Progenitor cell of endocrine pancreas (in vitro differentiated cells): ENCODE measurements at regions not wholly inside any gene's neighbourhood (a gene's known extent, or its start where the extent isn't known, plus 50 kb on each side); places are given as distances from the start of the nearest gene placed in this dataset.

Experiments used
- DNase-seq: peaks from one replicate; pipeline ENCODE4 v3.0.0; 2021; ENCODE audit warnings: low spot score; ENCODE audit not compliant: unreplicated experiment
- H3K27ac Mint-ChIP-seq: 2 replicates; pipeline ENCODE4 v1.8.0; 2021; ENCODE audit warnings: mild to moderate bottlenecking, moderate library complexity, mixed read lengths
- H3K27me3 Mint-ChIP-seq: 2 replicates; pipeline ENCODE4 v1.8.0; 2021; ENCODE audit warnings: mixed read lengths
- H3K36me3 Mint-ChIP-seq: 2 replicates; pipeline ENCODE4 v1.8.0; 2022; ENCODE audit warnings: mixed read lengths; ENCODE audit not compliant: insufficient read depth
- H3K4me1 Mint-ChIP-seq: 2 replicates; pipeline ENCODE4 v1.8.0; 2021; ENCODE audit warnings: low read depth, mixed read lengths
- H3K4me3 Mint-ChIP-seq: 2 replicates; pipeline ENCODE4 v1.8.0; 2021; ENCODE audit warnings: low read depth, mild to moderate bottlenecking, moderate library complexity, mixed read lengths
- H3K9me3 Mint-ChIP-seq: 2 replicates; pipeline ENCODE4 v1.8.0; 2021; ENCODE audit warnings: low read depth, mixed read lengths
- CTCF ChIP-seq: fragments of 200-600 bp; sonication (generic); IDR thresholded peaks from one replicate; pipeline ENCODE4 v1.5.0; 2021; ENCODE audit warnings: antibody characterized with exemption, mild to moderate bottlenecking; ENCODE audit not compliant: unreplicated experiment

- H3K27ac Mint-ChIP-seq: no peak overlapping the region
- DNase-seq: no peak
- no peaks in the 10 kb centered on the region for H3K27me3 Mint-ChIP-seq
- no peaks in the 10 kb centered on the region for H3K4me1 Mint-ChIP-seq
- H3K36me3 Mint-ChIP-seq: peaks cover 2% of the 10 kb centered on the region
- H3K9me3 Mint-ChIP-seq: peaks cover 44% of the 10 kb centered on the region
- no peak overlapping the region for H3K4me3 Mint-ChIP-seq
- no peak for TF ChIP-seq CTCF
Observed at GRCh38 chr17:27049104-27049784, 244.7 kb upstream of the WSB1 start.

- Mint-ChIP-seq H3K36me3 (peaks cover 7% of the 10 kb centered on the region), H3K27me3 (no peaks in the 10 kb centered on the region), H3K27ac (no peak overlapping the region), H3K9me3 (peaks cover 55% of the 10 kb centered on the region), H3K4me1 (no peaks in the 10 kb centered on the region), H3K4me3 (no peak overlapping the region)
- no peak for TF ChIP-seq CTCF
- no peak for DNase-seq
Observed at GRCh38 chr17:27065588-27065987, 228.3 kb upstream of the WSB1 start.

GRCh38 chr17:27066315-27066714 lies 227.6 kb upstream of the WSB1 start:
- H3K9me3 Mint-ChIP-seq: peaks cover 55% of the 10 kb centered on the region
- peaks cover 7% of the 10 kb centered on the region for H3K36me3 Mint-ChIP-seq
- no peaks in the 10 kb centered on the region for H3K4me1 Mint-ChIP-seq
- H3K27me3 Mint-ChIP-seq: no peaks in the 10 kb centered on the region
- H3K4me3 Mint-ChIP-seq: no peak overlapping the region
- no peak for DNase-seq
- TF ChIP-seq CTCF: no peak
- H3K27ac Mint-ChIP-seq: no peak overlapping the region

GRCh38 chr17:27069842-27070508 lies 223.9 kb upstream of the WSB1 start:
- no peak for TF ChIP-seq CTCF
- no peak for DNase-seq
- Mint-ChIP-seq H3K4me1 (no peaks in the 10 kb centered on the region), H3K27me3 (no peaks in the 10 kb centered on the region), H3K9me3 (peaks cover 56% of the 10 kb centered on the region), H3K36me3 (no peaks in the 10 kb centered on the region), H3K27ac (no peak overlapping the region), H3K4me3 (no peak overlapping the region)

DNA sequence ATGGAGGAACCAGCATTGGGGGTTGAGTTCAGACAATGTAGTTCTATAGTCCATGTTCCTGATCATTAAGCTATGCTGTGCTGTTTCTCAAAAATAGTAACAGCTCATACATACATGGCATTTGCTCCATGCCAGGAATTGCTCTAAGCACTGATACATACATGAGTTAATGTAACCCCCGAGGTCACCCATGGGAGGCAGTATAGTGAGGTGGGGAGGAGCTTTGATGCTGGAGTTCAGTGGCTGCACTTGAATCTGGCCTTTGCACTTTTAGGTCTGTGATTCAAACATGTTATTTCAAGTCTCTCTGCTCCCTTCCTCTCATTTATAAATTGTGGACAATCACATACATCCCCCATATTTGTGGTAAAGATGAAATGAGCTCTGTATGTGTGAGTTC lies 223.1 kb upstream of the WSB1 start:
- H3K27ac Mint-ChIP-seq: no peak overlapping the region
- H3K4me3 Mint-ChIP-seq: no peak overlapping the region
- TF ChIP-seq CTCF: no peak
- DNase-seq: no peak
- H3K27me3 Mint-ChIP-seq: no peaks in the 10 kb centered on the region
- H3K4me1 Mint-ChIP-seq: no peaks in the 10 kb centered on the region
- peaks cover 63% of the 10 kb centered on the region for H3K9me3 Mint-ChIP-seq
- no peaks in the 10 kb centered on the region for H3K36me3 Mint-ChIP-seq
